ENCODE measurements at regions not wholly inside any gene's neighbourhood (a gene's known extent, or its start where the extent isn't known, plus 50 kb on each side); places are given as distances from the start of the nearest gene placed in this dataset.

- no peak overlapping the region for H2AFZ ChIP-seq (ENCODE audit: control insufficient read depth, low read depth, low read length)
- CTCF ChIA-PET: no interaction called here
- ATAC-seq: no peak
- H3K79me2 ChIP-seq (ENCODE audit: control insufficient read depth, insufficient read depth, low read length): no peaks in the 10 kb centered on the region
- POLR2A ChIA-PET: no interaction called here
- no TSS peak for BruUV-seq (replicated peaks)
- no peaks in the 10 kb centered on the region for H4K20me1 ChIP-seq (ENCODE audit: control insufficient read depth, insufficient read depth)
- no peak overlapping the region for H3K27ac ChIP-seq (ENCODE audit: control insufficient read depth, insufficient read depth)
- no peak for DNase-seq (ENCODE audit: low read depth, low spot score)
- no peaks in the 10 kb centered on the region; a peak in 1 of 4 replicates for H3K27me3 ChIP-seq (replicated peaks in 1 of 2; ENCODE audit: control insufficient read depth in 2 of 2, insufficient read depth in 2 of 2, low read length in 1 of 2)
- in situ Hi-C loops (cut with MboI): no loop called here
- no peak overlapping the region for H3K4me3 ChIP-seq
- no peaks in the 10 kb centered on the region for H3K9me3 ChIP-seq (replicated peaks; ENCODE audit: control insufficient read depth, insufficient read depth, low read length)
- no peak for FAIRE-seq
- WGBS (ENCODE audit: insufficient coverage, insufficient replicate concordance, low lambda C conversion rate, missing lambda C conversion rate): 31% methylated on average over 3 of the region's 3 CpGs
- SMC1A ChIA-PET (ENCODE audit: uncharacterized antibody, unreplicated experiment): no interaction called here
- RAD21 ChIA-PET (ENCODE audit: unreplicated experiment): no interaction called here
- H3K4me2 ChIP-seq (ENCODE audit: control insufficient read depth, insufficient read depth): no peak overlapping the region
- no peaks in the 10 kb centered on the region for H3K36me3 ChIP-seq (ENCODE audit: control insufficient read depth in 2 of 2, insufficient read depth in 2 of 2, low read length in 1 of 2)
- no peak overlapping the region for H3K9ac ChIP-seq (ENCODE audit: control insufficient read depth, insufficient read depth, low read length)
- intact Hi-C loops (cut with micrococcal nuclease; ENCODE audit: unreplicated experiment): no loop called here
- TF ChIP-seq, protein P1, sequence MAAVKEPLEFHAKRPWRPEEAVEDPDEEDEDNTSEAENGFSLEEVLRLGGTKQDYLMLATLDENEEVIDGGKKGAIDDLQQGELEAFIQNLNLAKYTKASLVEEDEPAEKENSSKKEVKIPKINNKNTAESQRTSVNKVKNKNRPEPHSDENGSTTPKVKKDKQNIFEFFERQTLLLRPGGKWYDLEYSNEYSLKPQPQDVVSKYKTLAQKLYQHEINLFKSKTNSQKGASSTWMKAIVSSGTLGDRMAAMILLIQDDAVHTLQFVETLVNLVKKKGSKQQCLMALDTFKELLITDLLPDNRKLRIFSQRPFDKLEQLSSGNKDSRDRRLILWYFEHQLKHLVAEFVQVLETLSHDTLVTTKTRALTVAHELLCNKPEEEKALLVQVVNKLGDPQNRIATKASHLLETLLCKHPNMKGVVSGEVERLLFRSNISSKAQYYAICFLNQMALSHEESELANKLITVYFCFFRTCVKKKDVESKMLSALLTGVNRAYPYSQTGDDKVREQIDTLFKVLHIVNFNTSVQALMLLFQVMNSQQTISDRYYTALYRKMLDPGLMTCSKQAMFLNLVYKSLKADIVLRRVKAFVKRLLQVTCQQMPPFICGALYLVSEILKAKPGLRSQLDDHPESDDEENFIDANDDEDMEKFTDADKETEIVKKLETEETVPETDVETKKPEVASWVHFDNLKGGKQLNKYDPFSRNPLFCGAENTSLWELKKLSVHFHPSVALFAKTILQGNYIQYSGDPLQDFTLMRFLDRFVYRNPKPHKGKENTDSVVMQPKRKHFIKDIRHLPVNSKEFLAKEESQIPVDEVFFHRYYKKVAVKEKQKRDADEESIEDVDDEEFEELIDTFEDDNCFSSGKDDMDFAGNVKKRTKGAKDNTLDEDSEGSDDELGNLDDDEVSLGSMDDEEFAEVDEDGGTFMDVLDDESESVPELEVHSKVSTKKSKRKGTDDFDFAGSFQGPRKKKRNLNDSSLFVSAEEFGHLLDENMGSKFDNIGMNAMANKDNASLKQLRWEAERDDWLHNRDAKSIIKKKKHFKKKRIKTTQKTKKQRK (IDR thresholded peaks at IDR 0.05; ENCODE audit: low read depth, low read length): no peak
- no peak for TF ChIP-seq POLR2A (IDR thresholded peaks at IDR 0.05; ENCODE audit: low read depth, low read length)
- no peaks in the 10 kb centered on the region for H3K4me1 ChIP-seq (ENCODE audit: control insufficient read depth, insufficient read depth, low read length)
Measured at GRCh38 chrX:137999071-137999470, 433.1 kb downstream of the ZIC3 start.

- intact Hi-C loops (cut with micrococcal nuclease; ENCODE audit: unreplicated experiment): no loop called here
- ChIA-PET CTCF (no interaction called here), SMC1A (ENCODE audit: uncharacterized antibody, unreplicated experiment) (no interaction called here), POLR2A (no interaction called here), RAD21 (ENCODE audit: unreplicated experiment) (no interaction called here)
- no TSS peak for BruUV-seq (replicated peaks)
- Histone ChIP-seq H3K4me2 (ENCODE audit: control insufficient read depth, insufficient read depth) (no peak overlapping the region), H3K9ac (ENCODE audit: control insufficient read depth, insufficient read depth, low read length) (no peak overlapping the region), H3K36me3 (ENCODE audit: control insufficient read depth in 2 of 2, insufficient read depth in 2 of 2, low read length in 1 of 2) (no peaks in the 10 kb centered on the region), H3K27me3 (replicated peaks in 1 of 2; ENCODE audit: control insufficient read depth in 2 of 2, insufficient read depth in 2 of 2, low read length in 1 of 2) (no peaks in the 10 kb centered on the region; a peak in 1 of 4 replicates), H3K79me2 (ENCODE audit: control insufficient read depth, insufficient read depth, low read length) (no peaks in the 10 kb centered on the region), H3K4me3 (no peak overlapping the region), H2AFZ (ENCODE audit: control insufficient read depth, low read depth, low read length) (no peak overlapping the region), H3K4me1 (ENCODE audit: control insufficient read depth, insufficient read depth, low read length) (no peaks in the 10 kb centered on the region), H3K9me3 (replicated peaks; ENCODE audit: control insufficient read depth, insufficient read depth, low read length) (no peaks in the 10 kb centered on the region), H4K20me1 (ENCODE audit: control insufficient read depth, insufficient read depth) (no peaks in the 10 kb centered on the region), H3K27ac (ENCODE audit: control insufficient read depth, insufficient read depth) (no peak overlapping the region)
- in situ Hi-C loops (cut with MboI): no loop called here
- ATAC-seq: no peak
- 0% methylated on average over 3 of the region's 3 CpGs for WGBS (ENCODE audit: insufficient coverage, insufficient replicate concordance, low lambda C conversion rate, missing lambda C conversion rate)
- DNase-seq (ENCODE audit: low read depth, low spot score): no peak
- no peak for FAIRE-seq
- no peak for TF ChIP-seq CBX3 (IDR thresholded peaks at IDR 0.05; ENCODE audit: borderline replicate concordance, low read depth)
- TF ChIP-seq, protein P2, sequence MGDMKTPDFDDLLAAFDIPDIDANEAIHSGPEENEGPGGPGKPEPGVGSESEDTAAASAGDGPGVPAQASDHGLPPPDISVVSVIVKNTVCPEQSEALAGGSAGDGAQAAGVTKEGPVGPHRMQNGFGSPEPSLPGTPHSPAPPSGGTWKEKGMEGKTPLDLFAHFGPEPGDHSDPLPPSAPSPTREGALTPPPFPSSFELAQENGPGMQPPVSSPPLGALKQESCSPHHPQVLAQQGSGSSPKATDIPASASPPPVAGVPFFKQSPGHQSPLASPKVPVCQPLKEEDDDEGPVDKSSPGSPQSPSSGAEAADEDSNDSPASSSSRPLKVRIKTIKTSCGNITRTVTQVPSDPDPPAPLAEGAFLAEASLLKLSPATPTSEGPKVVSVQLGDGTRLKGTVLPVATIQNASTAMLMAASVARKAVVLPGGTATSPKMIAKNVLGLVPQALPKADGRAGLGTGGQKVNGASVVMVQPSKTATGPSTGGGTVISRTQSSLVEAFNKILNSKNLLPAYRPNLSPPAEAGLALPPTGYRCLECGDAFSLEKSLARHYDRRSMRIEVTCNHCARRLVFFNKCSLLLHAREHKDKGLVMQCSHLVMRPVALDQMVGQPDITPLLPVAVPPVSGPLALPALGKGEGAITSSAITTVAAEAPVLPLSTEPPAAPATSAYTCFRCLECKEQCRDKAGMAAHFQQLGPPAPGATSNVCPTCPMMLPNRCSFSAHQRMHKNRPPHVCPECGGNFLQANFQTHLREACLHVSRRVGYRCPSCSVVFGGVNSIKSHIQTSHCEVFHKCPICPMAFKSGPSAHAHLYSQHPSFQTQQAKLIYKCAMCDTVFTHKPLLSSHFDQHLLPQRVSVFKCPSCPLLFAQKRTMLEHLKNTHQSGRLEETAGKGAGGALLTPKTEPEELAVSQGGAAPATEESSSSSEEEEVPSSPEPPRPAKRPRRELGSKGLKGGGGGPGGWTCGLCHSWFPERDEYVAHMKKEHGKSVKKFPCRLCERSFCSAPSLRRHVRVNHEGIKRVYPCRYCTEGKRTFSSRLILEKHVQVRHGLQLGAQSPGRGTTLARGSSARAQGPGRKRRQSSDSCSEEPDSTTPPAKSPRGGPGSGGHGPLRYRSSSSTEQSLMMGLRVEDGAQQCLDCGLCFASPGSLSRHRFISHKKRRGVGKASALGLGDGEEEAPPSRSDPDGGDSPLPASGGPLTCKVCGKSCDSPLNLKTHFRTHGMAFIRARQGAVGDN (IDR thresholded peaks at IDR 0.05): no peak
- no peak for TF ChIP-seq SUZ12 (IDR thresholded peaks at IDR 0.05; ENCODE audit: unreplicated experiment)
- TF ChIP-seq NRF1 (conservative IDR thresholded peaks at IDR 0.05; ENCODE audit: low read depth, low read length): no peak
- TF ChIP-seq, protein P3, sequence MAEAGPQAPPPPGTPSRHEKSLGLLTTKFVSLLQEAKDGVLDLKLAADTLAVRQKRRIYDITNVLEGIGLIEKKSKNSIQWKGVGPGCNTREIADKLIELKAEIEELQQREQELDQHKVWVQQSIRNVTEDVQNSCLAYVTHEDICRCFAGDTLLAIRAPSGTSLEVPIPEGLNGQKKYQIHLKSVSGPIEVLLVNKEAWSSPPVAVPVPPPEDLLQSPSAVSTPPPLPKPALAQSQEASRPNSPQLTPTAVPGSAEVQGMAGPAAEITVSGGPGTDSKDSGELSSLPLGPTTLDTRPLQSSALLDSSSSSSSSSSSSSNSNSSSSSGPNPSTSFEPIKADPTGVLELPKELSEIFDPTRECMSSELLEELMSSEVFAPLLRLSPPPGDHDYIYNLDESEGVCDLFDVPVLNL (IDR thresholded peaks at IDR 0.05; ENCODE audit: low read depth, low read length): no peak
- no peak for TF ChIP-seq NKRF (conservative IDR thresholded peaks at IDR 0.05)
Measured at GRCh38 chrX:137999552-137999951, 433.6 kb downstream of the ZIC3 start.

All from GM12878 (cell line).